Type B pancreatic cell (in vitro differentiated cells): ENCODE measurements at regions not wholly inside any gene's neighbourhood (a gene's known extent, or its start where the extent isn't known, plus 50 kb on each side); places are given as distances from the start of the nearest gene placed in this dataset.

Experiments
- DNase-seq: peaks from one replicate; pipeline ENCODE4 v3.0.0; 2021; ENCODE audit warnings: mixed read lengths; ENCODE audit not compliant: unreplicated experiment; ENCODE audit errors: extremely low spot score
- H3K27ac Mint-ChIP-seq: 2 replicates; pipeline ENCODE4 v1.8.0; 2021; ENCODE audit warnings: mild to moderate bottlenecking, mixed read lengths
- H3K27me3 Mint-ChIP-seq: 2 replicates; pipeline ENCODE4 v1.8.0; 2021; ENCODE audit warnings: mixed read lengths
- H3K36me3 Mint-ChIP-seq: 2 replicates; pipeline ENCODE4 v1.8.0; 2021; ENCODE audit warnings: mixed read lengths
- H3K4me1 Mint-ChIP-seq: one replicate; pipeline ENCODE4 v1.8.0; 2021; ENCODE audit warnings: mixed read lengths; ENCODE audit not compliant: unreplicated experiment
- H3K4me3 Mint-ChIP-seq: 2 replicates; pipeline ENCODE4 v1.8.0; 2021; ENCODE audit warnings: mild to moderate bottlenecking, mixed read lengths
- H3K9me3 Mint-ChIP-seq: 2 replicates; pipeline ENCODE4 v1.8.0; 2021; ENCODE audit warnings: mixed read lengths
- TF ChIP-seq, protein P1 (sequence below): fragments of 200-600 bp; sonication (generic); conservative IDR thresholded peaks from 2 replicates; pipeline ENCODE4 v1.5.0; 2021; ENCODE audit warnings: antibody characterized with exemption, mild to moderate bottlenecking

DNA sequence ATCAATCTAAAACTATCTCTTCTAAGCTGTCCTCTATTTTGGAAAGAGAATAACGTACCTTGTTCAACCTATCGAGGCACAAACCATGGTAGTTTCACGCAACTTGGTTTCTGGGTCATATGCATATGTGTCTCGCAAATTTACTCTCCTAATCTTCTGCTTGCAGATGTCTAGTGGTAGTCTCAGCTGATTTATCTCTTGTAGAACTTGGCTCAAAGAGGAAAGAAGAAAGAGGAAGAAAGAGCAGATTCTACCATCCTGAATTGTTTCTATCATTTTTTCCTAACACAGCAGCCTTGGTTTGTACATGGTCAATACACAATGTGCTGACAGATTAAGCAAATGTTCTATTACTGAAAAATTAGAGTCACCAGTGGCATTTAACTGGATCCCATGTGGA is 282.3 kb downstream of the SPRY2 start:
- H3K9me3 Mint-ChIP-seq: peaks cover 12% of the 10 kb centered on the region
- no peaks in the 10 kb centered on the region for H3K27me3 Mint-ChIP-seq
- TF ChIP-seq, protein P1, sequence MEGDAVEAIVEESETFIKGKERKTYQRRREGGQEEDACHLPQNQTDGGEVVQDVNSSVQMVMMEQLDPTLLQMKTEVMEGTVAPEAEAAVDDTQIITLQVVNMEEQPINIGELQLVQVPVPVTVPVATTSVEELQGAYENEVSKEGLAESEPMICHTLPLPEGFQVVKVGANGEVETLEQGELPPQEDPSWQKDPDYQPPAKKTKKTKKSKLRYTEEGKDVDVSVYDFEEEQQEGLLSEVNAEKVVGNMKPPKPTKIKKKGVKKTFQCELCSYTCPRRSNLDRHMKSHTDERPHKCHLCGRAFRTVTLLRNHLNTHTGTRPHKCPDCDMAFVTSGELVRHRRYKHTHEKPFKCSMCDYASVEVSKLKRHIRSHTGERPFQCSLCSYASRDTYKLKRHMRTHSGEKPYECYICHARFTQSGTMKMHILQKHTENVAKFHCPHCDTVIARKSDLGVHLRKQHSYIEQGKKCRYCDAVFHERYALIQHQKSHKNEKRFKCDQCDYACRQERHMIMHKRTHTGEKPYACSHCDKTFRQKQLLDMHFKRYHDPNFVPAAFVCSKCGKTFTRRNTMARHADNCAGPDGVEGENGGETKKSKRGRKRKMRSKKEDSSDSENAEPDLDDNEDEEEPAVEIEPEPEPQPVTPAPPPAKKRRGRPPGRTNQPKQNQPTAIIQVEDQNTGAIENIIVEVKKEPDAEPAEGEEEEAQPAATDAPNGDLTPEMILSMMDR: no peak
- H3K27ac Mint-ChIP-seq: no peak overlapping the region
- no peak overlapping the region for H3K4me3 Mint-ChIP-seq
- H3K36me3 Mint-ChIP-seq: no peaks in the 10 kb centered on the region
- H3K4me1 Mint-ChIP-seq: peaks cover 4% of the 10 kb centered on the region
- DNase-seq: no peak

DNA sequence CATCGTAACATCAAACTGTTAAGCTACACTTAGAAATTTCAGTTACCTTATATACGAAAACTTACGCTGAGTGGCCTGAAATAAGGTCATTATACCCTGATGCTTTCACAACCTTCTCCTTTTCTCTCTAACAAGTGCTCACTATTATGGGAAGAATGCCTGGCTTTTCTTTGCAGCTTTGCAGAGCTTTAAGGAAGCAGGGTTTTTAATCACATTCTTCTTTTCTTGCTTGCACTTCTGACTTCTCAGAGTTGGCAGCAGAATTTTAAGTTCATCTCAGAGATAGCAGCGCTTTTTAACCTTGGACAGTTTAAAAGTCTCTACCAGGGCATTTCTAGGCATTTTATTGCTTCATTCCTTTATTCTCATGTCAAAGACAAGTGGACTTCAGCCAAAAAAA is 285.1 kb downstream of the SPRY2 start:
- TF ChIP-seq, protein P1: no peak
- H3K27ac Mint-ChIP-seq: no peak overlapping the region
- no peak for DNase-seq
- H3K4me3 Mint-ChIP-seq: no peak overlapping the region
- peaks cover 7% of the 10 kb centered on the region for H3K9me3 Mint-ChIP-seq
- H3K27me3 Mint-ChIP-seq: no peaks in the 10 kb centered on the region
- H3K36me3 Mint-ChIP-seq: no peaks in the 10 kb centered on the region
- H3K4me1 Mint-ChIP-seq: peaks cover 4% of the 10 kb centered on the region

DNA sequence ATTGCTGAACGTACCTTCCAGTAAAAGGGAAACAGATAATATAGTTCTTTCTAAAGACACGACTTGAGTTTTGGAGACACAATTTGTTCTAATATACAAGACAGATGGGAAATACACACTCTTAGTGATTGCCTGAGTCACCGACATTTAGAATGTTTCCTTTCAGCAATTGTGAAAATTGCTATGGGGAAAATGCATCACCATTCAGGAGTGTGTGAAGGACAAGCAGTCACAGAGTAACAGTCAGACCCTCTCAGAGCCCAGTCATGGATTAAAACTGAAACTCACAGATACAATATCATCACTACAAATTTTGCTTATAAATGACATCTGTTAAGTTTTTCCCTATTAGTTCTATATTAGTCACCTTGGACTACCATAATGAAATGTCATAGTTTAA is 286.1 kb downstream of the SPRY2 start:
- TF ChIP-seq, protein P1: no peak
- no peak for DNase-seq
- Mint-ChIP-seq H3K36me3 (no peaks in the 10 kb centered on the region), H3K27me3 (no peaks in the 10 kb centered on the region), H3K27ac (no peak overlapping the region), H3K9me3 (peaks cover 4% of the 10 kb centered on the region), H3K4me1 (peaks cover 4% of the 10 kb centered on the region), H3K4me3 (no peak overlapping the region)

DNA sequence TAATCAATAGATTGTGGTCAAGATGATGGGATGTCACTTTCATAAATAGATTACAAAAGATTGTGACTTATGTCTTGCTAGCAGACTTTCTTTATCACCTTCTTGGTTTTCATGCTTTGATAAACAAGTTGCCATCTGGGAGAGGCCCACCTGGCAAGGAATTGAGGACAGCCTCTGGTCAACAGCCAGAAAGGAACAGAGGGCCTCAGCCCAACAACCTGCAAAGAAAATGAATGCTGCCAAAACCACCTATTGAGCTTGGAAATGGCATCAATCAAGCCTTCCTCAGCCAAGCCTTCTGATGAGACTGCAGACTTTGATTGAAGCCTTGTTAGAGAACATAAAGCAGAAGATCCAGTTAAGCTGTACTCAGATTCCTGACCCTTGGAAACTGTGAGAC is 288.6 kb downstream of the SPRY2 start:
- H3K27me3 Mint-ChIP-seq: no peaks in the 10 kb centered on the region
- no peaks in the 10 kb centered on the region for H3K36me3 Mint-ChIP-seq
- H3K9me3 Mint-ChIP-seq: peaks cover 4% of the 10 kb centered on the region
- no peak overlapping the region for H3K27ac Mint-ChIP-seq
- H3K4me3 Mint-ChIP-seq: no peak overlapping the region
- DNase-seq: no peak
- H3K4me1 Mint-ChIP-seq: peaks cover 18% of the 10 kb centered on the region
- TF ChIP-seq, protein P1: no peak

DNA sequence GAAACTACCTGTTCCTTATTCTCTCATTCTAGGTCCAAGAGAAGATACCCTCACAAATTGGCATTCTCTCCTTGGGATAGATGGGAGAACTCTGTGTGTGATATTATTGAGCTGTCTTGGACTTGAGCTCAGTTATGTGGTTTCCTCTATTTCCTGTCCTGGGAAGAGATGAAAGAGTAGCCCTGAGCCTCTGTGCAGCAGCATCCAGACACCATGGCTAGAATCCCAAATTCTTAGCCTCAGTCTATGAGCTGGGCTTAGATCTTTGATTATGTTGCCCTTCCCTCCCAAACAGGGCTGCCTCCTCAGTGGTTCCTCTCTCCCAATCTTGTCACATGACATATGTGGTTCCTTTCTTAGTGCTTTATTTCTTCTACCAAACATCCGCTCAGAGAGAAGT is 290.7 kb downstream of the SPRY2 start:
- TF ChIP-seq, protein P1: no peak
- Mint-ChIP-seq H3K4me1 (peaks cover 16% of the 10 kb centered on the region), H3K36me3 (no peaks in the 10 kb centered on the region), H3K27ac (no peak overlapping the region), H3K27me3 (no peaks in the 10 kb centered on the region), H3K4me3 (no peak overlapping the region), H3K9me3 (peaks cover 4% of the 10 kb centered on the region)
- DNase-seq: no peak

DNA sequence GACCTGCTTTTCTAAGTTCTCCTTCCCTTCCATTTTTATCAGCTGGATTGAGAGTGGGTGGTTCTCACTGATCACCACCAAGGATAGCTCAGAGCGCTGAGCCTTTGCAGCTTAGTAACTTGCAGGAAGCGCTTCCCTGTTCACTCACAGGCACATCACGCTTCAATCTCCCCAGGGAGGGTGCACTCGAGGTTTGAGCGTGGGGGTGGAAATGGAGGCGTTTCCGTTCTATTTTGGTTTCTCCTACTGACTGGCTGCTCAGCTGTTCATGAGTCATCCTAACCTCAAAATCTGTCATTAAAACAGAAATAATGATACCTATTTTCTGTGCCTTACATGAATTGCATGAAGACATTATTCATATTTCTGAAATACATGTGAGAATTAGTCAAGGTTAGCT is 292.1 kb downstream of the SPRY2 start:
- no peaks in the 10 kb centered on the region for H3K27me3 Mint-ChIP-seq
- no peak for DNase-seq
- peaks cover 7% of the 10 kb centered on the region for H3K9me3 Mint-ChIP-seq
- H3K27ac Mint-ChIP-seq: no peak overlapping the region
- peaks cover 16% of the 10 kb centered on the region for H3K4me1 Mint-ChIP-seq
- no peak overlapping the region for H3K4me3 Mint-ChIP-seq
- H3K36me3 Mint-ChIP-seq: no peaks in the 10 kb centered on the region
- TF ChIP-seq, protein P1: no peak
